Choroid plexus epithelial cell (primary cell): ENCODE measurements at regions not wholly inside any gene's neighbourhood (a gene's known extent, or its start where the extent isn't known, plus 50 kb on each side); places are given as distances from the start of the nearest gene placed in this dataset.

Experiments
- DNase-seq: peaks from one replicate; pipeline ENCODE4 v3.0.0-alpha.2; 2010; ENCODE audit warnings: low read depth
- H3K4me3 ChIP-seq: 2 replicates; pipeline ENCODE4 v1.5.1; 2011; ENCODE audit warnings: low read depth, mild to moderate bottlenecking, control low read depth, low read length, moderate library complexity
- TF ChIP-seq, protein P1 (sequence below): conservative IDR thresholded peaks from 2 replicates; pipeline ENCODE4 v1.5.1; 2011; ENCODE audit warnings: low read depth, mild to moderate bottlenecking, control low read depth, inconsistent platforms, low read length, moderate library complexity

DNA sequence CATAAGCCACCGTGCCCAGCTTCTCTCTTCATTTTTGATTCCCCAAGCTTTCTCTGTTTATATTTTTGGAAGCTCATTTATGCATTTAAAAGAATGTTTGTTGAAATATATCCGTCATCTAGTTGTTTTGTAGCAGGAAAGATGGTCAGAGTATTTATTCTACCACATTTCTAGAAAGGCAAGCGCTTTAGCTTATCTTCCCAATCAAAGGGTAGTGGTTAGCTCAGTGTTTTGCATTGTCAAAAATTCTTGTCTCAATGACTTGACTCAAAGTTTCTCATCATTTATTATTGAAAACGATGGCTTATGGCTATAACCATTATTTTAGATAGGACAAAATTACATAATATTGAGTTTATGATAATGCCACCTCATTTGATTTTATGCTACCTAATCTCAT, 116.1 kb upstream of the ZP4 start:
- TF ChIP-seq, protein P1, sequence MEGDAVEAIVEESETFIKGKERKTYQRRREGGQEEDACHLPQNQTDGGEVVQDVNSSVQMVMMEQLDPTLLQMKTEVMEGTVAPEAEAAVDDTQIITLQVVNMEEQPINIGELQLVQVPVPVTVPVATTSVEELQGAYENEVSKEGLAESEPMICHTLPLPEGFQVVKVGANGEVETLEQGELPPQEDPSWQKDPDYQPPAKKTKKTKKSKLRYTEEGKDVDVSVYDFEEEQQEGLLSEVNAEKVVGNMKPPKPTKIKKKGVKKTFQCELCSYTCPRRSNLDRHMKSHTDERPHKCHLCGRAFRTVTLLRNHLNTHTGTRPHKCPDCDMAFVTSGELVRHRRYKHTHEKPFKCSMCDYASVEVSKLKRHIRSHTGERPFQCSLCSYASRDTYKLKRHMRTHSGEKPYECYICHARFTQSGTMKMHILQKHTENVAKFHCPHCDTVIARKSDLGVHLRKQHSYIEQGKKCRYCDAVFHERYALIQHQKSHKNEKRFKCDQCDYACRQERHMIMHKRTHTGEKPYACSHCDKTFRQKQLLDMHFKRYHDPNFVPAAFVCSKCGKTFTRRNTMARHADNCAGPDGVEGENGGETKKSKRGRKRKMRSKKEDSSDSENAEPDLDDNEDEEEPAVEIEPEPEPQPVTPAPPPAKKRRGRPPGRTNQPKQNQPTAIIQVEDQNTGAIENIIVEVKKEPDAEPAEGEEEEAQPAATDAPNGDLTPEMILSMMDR = no peak
- H3K4me3 ChIP-seq = no peak overlapping the region
- no peak for DNase-seq

DNA sequence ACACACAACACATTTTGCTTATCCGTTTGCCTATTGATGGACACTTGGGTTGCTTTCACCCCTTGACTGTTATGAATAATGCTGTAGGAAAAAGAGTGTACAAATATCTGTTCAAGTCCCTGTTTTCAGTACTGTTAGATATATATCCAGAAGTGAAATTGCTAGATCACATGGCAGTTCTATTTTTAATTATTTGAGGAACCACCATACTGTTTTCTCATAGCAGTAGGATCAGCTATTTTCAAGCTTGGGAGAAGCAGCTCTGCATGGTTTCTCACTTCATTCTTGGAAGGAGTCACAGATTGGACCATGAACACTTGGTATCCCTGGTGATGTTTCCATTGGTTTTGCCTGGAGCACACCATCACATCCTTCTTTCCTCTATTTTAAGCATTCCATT, 114.4 kb upstream of the ZP4 start:
- TF ChIP-seq, protein P1 = no peak
- H3K4me3 ChIP-seq = no peak overlapping the region
- no peak for DNase-seq

DNA sequence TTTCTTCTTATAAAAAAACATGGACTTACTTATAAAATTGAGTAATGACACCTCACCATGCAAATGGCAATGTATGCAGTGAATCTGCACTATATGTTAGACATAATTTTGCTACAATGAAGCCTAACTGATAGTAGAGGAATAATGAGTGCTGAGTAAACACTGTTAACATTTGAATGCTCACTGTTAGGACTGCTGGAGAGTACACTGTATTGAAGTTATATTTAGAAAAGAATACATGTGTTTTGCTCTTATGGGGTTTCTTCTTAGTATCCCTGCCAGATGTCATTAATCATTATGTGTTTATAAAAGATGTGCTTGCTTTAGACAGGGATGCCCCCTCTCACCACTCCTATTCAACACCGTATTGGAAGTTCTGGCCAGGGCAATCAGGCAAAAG, 111.1 kb upstream of the ZP4 start:
- DNase-seq = no peak
- TF ChIP-seq, protein P1 = no peak

DNA sequence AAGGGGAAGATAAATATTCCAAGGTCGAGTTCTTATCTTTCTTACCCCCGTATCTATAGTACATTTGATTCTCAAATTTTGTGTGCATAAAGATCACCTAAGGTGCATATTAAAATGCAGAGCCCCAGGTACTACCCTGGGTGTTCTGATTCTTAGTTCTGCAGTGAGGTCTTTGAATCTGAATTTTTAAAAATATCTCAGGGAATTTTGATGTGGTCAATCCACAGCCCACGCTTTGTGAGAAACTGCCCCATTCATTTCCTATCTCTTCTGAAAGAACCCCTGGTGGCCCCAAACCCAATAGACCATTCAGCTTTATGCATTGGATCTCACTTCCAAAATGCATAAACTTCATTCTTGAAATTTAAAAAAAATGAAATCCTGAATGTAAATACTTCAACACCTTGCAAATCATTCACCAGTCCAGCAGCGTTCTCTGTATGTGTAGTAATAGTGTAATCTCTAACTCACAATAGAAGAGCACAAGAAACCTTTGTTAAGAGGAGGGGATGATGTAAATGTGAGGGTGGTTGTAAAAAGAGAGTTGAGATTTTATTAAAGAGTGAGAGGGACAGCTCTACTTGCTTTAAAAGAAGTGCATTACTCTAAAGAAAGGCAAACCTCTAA, 108.8 kb upstream of the ZP4 start:
- TF ChIP-seq, protein P1 = no peak
- no peak for DNase-seq
- H3K4me3 ChIP-seq = no peak overlapping the region

More for the DNA sequence above, 111.1 kb upstream of the ZP4 start:
- no peak overlapping the region for H3K4me3 ChIP-seq

DNA sequence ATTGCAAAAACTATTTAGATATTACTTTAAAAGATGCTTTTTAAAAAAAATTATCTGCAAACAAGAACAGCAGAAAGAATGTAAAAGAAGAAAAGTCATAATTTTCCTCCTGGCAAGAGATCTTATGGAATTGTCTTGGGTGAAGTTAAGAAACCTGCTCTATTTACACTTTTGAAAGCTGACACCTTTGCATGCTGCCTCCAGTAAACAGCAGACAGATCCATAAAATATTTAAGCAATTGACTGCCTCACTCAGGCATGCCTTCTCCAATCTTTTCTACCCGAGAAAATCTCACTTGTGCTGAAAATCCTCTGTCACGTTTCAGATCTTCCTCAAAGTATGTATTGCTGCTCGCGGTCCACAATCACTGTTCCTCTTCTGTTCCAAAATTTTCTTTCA, 107.9 kb upstream of the ZP4 start:
- TF ChIP-seq, protein P1 = no peak
- DNase-seq = no peak
- no peak overlapping the region for H3K4me3 ChIP-seq

DNA sequence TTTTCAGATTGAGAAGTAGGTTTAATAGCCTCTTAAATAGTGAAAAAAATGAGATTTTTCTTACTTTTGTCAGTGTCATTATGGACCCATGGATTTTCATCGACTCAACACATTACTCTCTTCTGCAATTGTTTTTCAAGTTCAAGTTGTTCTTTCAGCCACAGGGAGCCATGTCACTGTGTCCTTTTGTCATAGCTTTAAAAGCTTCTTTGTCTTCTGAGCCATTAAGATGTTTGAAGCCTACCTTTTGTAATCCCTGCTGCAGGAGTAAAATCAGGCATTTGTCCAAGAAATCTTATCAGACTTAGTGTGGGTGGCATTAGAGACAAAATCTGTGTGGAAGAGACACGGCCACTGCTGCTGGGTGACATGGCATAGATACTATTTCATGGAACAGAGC, 92.8 kb upstream of the ZP4 start:
- H3K4me3 ChIP-seq = no peak overlapping the region
- TF ChIP-seq, protein P1 = no peak
- DNase-seq = no peak

DNA sequence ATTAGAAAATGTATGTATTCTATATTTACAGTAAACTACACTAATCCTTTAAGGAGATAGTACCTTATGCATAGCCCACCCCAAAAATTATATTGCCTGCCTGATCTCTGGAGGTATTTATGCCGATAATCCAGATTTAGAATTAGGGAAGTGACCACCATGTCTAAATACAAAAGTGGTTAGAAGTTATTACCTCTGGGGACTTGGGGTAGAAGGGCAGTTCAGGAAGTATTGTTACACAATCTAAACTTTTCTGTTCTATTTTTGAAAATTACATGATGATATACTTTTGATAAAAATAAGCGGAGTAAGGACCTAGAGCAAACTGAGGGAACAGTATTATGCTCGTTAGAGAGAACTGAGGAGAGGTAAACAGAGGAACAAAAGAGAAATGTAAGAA, 90.5 kb upstream of the ZP4 start:
- no peak overlapping the region for H3K4me3 ChIP-seq
- TF ChIP-seq, protein P1 = no peak
- no peak for DNase-seq
